ENCODE measurements at regions not wholly inside any gene's neighbourhood (a gene's known extent, or its start where the extent isn't known, plus 50 kb on each side); places are given as distances from the start of the nearest gene placed in this dataset.

DNA sequence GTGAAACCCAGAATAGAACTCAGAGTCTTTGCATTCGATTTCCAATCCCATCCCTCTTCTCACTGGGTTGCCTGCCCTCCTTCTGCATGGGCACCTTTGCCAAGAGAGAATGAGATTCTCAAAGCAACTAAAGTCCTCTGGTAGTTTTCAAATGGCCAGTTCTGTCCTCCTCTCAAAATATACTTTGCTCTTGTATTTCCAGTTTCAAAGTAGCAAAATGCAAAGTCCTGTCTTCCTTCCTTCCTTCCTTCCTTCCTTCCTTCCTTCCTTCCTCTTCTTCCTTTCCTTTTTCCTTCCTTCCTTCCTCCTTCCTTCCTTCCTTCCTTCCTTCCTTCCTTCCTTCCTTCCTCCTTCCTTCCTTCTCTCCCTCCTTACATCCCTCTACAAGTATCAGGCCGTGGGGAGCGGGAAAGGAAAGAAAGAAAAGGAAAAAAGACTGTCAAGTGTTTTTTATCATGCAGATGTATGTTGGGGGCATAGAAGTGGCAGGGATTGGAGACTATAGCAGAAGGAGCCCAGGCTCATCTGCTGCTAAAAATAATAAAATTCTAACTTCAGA, 265.2 kb downstream of the CD83 start:
- Histone ChIP-seq H3K27me3 (ENCODE audit: control insufficient read depth, low read length) (peaks cover 22% of the 10 kb centered on the region), H3K9me3 (ENCODE audit: control insufficient read depth, insufficient read depth, low read length) (no peaks in the 10 kb centered on the region), H3K79me2 (ENCODE audit: control insufficient read depth, low read length) (no peaks in the 10 kb centered on the region), H3K27ac (ENCODE audit: low read depth, low read length) (no peak overlapping the region), H3K4me2 (ENCODE audit: low read length) (no peak overlapping the region), H3K36me3 (ENCODE audit: control insufficient read depth, low read length) (no peaks in the 10 kb centered on the region), H3K4me1 (ENCODE audit: control insufficient read depth, low read length) (0 out of 2 replicates have a peak, but pooled peaks cover 3% of the 10 kb centered on the region), H3K9me2 (replicated peaks; ENCODE audit: control insufficient read depth, low read length) (no peaks in the 10 kb centered on the region), H4K20me1 (ENCODE audit: control insufficient read depth, insufficient read depth, low read depth, low read length) (no peaks in the 10 kb centered on the region), H3F3A (ENCODE audit: control insufficient read depth, insufficient read depth) (no peaks in the 10 kb centered on the region), H3K4me3 (ENCODE audit: low read length) (no peak overlapping the region)
- TF ChIP-seq, protein P1, sequence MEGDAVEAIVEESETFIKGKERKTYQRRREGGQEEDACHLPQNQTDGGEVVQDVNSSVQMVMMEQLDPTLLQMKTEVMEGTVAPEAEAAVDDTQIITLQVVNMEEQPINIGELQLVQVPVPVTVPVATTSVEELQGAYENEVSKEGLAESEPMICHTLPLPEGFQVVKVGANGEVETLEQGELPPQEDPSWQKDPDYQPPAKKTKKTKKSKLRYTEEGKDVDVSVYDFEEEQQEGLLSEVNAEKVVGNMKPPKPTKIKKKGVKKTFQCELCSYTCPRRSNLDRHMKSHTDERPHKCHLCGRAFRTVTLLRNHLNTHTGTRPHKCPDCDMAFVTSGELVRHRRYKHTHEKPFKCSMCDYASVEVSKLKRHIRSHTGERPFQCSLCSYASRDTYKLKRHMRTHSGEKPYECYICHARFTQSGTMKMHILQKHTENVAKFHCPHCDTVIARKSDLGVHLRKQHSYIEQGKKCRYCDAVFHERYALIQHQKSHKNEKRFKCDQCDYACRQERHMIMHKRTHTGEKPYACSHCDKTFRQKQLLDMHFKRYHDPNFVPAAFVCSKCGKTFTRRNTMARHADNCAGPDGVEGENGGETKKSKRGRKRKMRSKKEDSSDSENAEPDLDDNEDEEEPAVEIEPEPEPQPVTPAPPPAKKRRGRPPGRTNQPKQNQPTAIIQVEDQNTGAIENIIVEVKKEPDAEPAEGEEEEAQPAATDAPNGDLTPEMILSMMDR (IDR thresholded peaks at IDR 0.05; ENCODE audit: low read depth, low read length, poor library complexity, severe bottlenecking), result no peak
- no peak for TF ChIP-seq EZH2phosphoT487 (IDR thresholded peaks at IDR 0.05; ENCODE audit: borderline replicate concordance, low read length)

DNA sequence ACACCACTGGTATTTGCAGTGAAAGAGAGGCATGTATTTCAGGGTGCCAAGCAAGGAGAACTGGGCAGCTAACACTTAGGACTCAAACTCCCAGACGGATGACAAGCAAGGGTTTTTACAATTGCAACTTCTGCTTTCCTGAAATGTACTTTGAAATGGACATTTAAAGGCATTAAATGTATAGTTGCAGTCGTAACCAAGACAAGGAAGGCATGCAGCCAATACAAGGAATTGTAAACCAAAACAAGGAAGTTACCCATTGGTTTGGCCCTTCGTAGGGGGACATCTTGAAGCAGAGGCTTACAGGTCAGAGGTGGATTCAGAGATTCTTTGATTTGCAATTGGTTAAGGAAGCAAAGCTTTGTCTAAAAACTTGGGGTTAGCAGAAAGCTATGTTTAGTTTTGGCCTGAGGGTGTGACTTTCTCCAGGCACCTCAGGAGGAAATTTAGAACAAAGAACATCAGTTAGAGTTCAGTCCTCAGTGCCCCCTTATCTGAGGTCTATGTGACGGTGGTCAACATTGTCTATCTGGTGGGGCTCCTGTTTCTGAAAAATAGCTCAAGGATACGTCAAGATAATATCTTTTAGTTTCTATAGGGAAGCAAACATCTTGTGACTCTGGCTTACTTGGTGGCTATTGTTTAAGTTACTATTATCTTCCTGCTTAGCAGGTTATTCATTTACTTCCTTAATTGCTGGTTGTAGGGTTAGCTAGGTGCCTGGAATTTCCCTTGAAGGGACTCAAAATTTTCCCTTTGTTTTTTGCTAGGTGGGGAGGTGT, 266.0 kb downstream of the CD83 start:
- Histone ChIP-seq H3K4me1 (ENCODE audit: control insufficient read depth, low read length) (0 out of 2 replicates have a peak, but pooled peaks cover 3% of the 10 kb centered on the region), H3K27me3 (ENCODE audit: control insufficient read depth, low read length) (peaks cover 22% of the 10 kb centered on the region), H3K4me2 (ENCODE audit: low read length) (no peak overlapping the region), H3K36me3 (ENCODE audit: control insufficient read depth, low read length) (no peaks in the 10 kb centered on the region), H3K9me2 (replicated peaks; ENCODE audit: control insufficient read depth, low read length) (no peaks in the 10 kb centered on the region), H4K20me1 (ENCODE audit: control insufficient read depth, insufficient read depth, low read depth, low read length) (no peaks in the 10 kb centered on the region), H3F3A (ENCODE audit: control insufficient read depth, insufficient read depth) (no peaks in the 10 kb centered on the region), H3K27ac (ENCODE audit: low read depth, low read length) (no peak overlapping the region), H3K9me3 (ENCODE audit: control insufficient read depth, insufficient read depth, low read length) (no peaks in the 10 kb centered on the region), H3K79me2 (ENCODE audit: control insufficient read depth, low read length) (no peaks in the 10 kb centered on the region), H3K4me3 (ENCODE audit: low read length) (no peak overlapping the region)
- TF ChIP-seq EZH2phosphoT487 (IDR thresholded peaks at IDR 0.05; ENCODE audit: borderline replicate concordance, low read length), result no peak
- TF ChIP-seq, protein P1 (IDR thresholded peaks at IDR 0.05; ENCODE audit: low read depth, low read length, poor library complexity, severe bottlenecking), result no peak

GRCh38 chr6:14384175-14384949, 266.8 kb downstream of the CD83 start:
- Histone ChIP-seq H3K9me3 (ENCODE audit: control insufficient read depth, insufficient read depth, low read length) (no peaks in the 10 kb centered on the region), H3K4me1 (ENCODE audit: control insufficient read depth, low read length) (0 out of 2 replicates have a peak, but pooled peaks cover 3% of the 10 kb centered on the region)
- TF ChIP-seq EZH2phosphoT487 (IDR thresholded peaks at IDR 0.05; ENCODE audit: borderline replicate concordance, low read length), result no peak
- TF ChIP-seq, protein P1 (IDR thresholded peaks at IDR 0.05; ENCODE audit: low read depth, low read length, poor library complexity, severe bottlenecking), result no peak

More at GRCh38 chr6:14384175-14384949, 266.8 kb downstream of the CD83 start:
- Histone ChIP-seq H4K20me1 (ENCODE audit: control insufficient read depth, insufficient read depth, low read depth, low read length) (no peaks in the 10 kb centered on the region), H3K9me2 (replicated peaks; ENCODE audit: control insufficient read depth, low read length) (no peaks in the 10 kb centered on the region), H3F3A (ENCODE audit: control insufficient read depth, insufficient read depth) (no peaks in the 10 kb centered on the region), H3K79me2 (ENCODE audit: control insufficient read depth, low read length) (no peaks in the 10 kb centered on the region), H3K27ac (ENCODE audit: low read depth, low read length) (no peak overlapping the region), H3K4me2 (ENCODE audit: low read length) (no peak overlapping the region), H3K27me3 (ENCODE audit: control insufficient read depth, low read length) (peaks cover 18% of the 10 kb centered on the region), H3K36me3 (ENCODE audit: control insufficient read depth, low read length) (no peaks in the 10 kb centered on the region), H3K4me3 (ENCODE audit: low read length) (no peak overlapping the region)
